RPMI7951 (cell line): ENCODE measurements at regions not wholly inside any gene's neighbourhood (a gene's known extent, or its start where the extent isn't known, plus 50 kb on each side); places are given as distances from the start of the nearest gene placed in this dataset.
"Not testable (repeated sequence)": the region's sequence is repeated elsewhere in the genome, so short reads cannot be mapped to it uniquely, and the experiment has no call there.

Experiments used
- DNase-seq: peaks from one replicate; pipeline ENCODE4 v3.0.0-alpha.2; 2012; ENCODE audit warnings: low read depth

- no peak for DNase-seq
Measured at GRCh38 chr12:115811045-115811444, 466.4 kb downstream of the MED13L start.

- DNase-seq, result no peak
Measured at GRCh38 chr12:115810122-115810901, 467.2 kb downstream of the MED13L start.

- no peak for DNase-seq
Measured at GRCh38 chr12:115806000-115806399, 471.5 kb downstream of the MED13L start.

GRCh38 chr12:115802767-115803166 lies 474.7 kb downstream of the MED13L start:
- DNase-seq, result no peak

- DNase-seq, result no peak
Measured at GRCh38 chr12:115801871-115802270, 475.6 kb downstream of the MED13L start.

GRCh38 chr12:115799610-115800009 lies 477.9 kb downstream of the MED13L start:
- DNase-seq, result peak; percentile 7

- no peak for DNase-seq
Measured at GRCh38 chr12:115798309-115798917, 479.1 kb downstream of the MED13L start.

- no peak for DNase-seq
Measured at GRCh38 chr12:115794659-115795081, 482.8 kb downstream of the MED13L start.

- no peak for DNase-seq
Measured at GRCh38 chr12:115791331-115791730, 486.2 kb downstream of the MED13L start.

- no peak for DNase-seq
Measured at GRCh38 chr12:115790526-115790925, 487.0 kb downstream of the MED13L start.

- DNase-seq, result not testable (repeated sequence)
Measured at GRCh38 chr12:115786490-115786889, 491.0 kb downstream of the MED13L start.

- no peak for DNase-seq
Measured at GRCh38 chr12:115785548-115785947, 491.9 kb downstream of the MED13L start.

- no peak for DNase-seq
Measured at GRCh38 chr12:115776399-115776798, 501.1 kb downstream of the MED13L start.

- DNase-seq, result no peak
Measured at GRCh38 chr12:115774148-115774895, 503.2 kb downstream of the MED13L start.

- no peak for DNase-seq
Measured at GRCh38 chr12:115771601-115772000, 505.9 kb downstream of the MED13L start.

GRCh38 chr12:115771065-115771464 lies 506.4 kb downstream of the MED13L start:
- DNase-seq, result no peak

GRCh38 chr12:115770643-115771042 lies 506.9 kb downstream of the MED13L start:
- no peak for DNase-seq

GRCh38 chr12:115767916-115768315 lies 509.6 kb downstream of the MED13L start:
- DNase-seq, result no peak

- peak; percentile 8 for DNase-seq
Measured at GRCh38 chr12:115763982-115764621, 513.4 kb downstream of the MED13L start.

GRCh38 chr12:115763376-115763775 lies 514.1 kb downstream of the MED13L start:
- peak; percentile 33 for DNase-seq

- DNase-seq, result no peak
Measured at GRCh38 chr12:115762936-115763335, 514.6 kb downstream of the MED13L start.

- no peak for DNase-seq
Measured at GRCh38 chr12:115761784-115762183, 515.7 kb downstream of the MED13L start.
